Activated T-cell treated with anti-CD3 and anti-CD28 coated beads for 1 hour (primary cell): ENCODE measurements at regions not wholly inside any gene's neighbourhood (a gene's known extent, or its start where the extent isn't known, plus 50 kb on each side); places are given as distances from the start of the nearest gene placed in this dataset.
"Not testable (repeated sequence)": the region's sequence is repeated elsewhere in the genome, so short reads cannot be mapped to it uniquely, and the experiment has no call there.

Source experiments
- DNase-seq: peaks from one replicate; pipeline ENCODE4 v3.0.0-alpha.2; 2020; ENCODE audit warnings: low read depth

DNA sequence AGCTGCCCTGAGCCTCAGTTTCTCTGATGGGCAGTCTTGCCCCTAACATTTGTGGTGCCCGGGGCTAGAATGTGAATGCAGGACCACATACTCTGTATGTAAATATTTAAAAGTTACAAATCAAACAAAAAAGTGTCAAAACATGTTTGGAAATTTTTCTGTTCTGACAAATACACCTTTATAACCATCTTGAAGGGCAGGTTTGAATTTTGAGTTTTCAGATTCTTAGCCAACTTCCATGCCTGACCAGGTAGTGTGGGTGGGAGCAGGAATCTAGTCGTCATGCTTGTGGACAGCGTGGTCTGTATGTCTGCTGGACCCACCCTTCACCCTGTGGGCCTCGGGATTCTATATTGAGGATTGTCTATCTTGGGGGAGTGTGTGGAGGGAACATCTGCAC is 325.1 kb downstream of the SOX4 start:
- DNase-seq = no peak

GRCh38 chr6:21922086-21922485 is 328.5 kb downstream of the SOX4 start:
- no peak for DNase-seq

DNA sequence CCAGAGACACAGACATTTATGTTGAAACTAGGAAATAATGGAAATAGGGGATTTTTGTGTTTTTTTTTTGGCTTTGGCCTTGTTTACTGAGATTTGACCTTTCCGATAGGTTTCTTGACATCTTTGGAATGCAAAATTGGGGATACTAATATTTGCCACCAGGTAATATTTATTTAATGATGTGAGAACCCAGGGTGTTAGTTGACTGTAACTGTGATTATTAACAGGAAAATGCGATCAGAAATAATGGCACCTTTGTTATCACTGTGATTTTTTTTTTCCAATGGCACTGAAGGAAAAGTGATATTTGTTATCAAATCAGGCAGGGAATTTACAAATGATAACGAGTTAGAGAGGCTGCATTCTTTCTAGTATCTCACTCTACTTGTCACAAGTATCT is 330.5 kb downstream of the SOX4 start:
- no peak for DNase-seq

DNA sequence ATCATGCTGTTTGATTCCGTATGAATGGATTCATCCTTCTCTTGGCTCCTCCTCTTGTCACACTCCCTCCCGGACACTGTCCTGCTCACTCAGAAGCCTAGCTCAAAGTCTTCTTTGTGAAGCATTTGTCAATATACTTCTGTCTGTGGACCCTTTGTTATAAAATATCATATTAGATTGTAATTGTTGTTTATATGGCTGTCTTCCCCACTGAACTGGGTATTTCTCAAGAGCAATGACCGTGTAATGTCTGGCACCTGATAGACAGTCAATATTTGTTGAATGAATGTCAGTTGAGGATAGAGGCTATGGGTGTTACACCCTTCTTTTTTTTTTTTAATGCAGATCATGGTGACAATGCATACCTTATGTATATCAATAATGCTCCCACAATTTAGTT is 335.3 kb downstream of the SOX4 start:
- no peak for DNase-seq

DNA sequence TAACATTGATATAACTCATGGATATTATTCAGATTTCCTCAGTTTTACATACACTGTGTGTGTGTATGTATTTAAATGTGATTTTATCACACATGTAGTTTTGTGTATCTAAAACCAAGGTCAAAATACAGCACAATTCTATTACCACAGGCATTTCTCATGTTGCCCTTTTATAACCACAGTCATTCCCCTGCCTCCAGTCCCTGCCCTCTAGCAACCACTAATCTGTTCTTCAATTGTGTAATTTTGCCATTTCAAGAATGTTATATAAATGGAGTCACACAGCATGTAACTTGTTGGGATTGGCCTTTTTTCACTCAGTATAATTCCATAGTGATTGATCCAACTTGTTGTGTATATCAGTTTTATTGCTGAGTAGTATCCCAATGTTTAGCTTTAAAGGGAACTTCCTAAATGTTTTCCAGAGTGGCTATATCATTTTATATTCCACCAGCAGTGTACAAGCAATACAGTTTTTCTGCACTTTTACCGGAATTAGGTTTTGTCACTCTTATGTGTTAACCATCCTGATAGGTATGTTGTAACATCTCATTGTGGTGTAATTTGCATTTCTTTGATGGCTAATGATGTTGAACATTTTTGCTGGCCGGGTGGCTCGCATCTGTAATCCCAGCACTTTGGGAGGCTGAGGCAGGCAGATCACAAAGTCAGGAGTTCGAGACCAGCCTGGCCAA is 338.2 kb downstream of the SOX4 start:
- DNase-seq = no peak

GRCh38 chr6:21933351-21933750 is 339.8 kb downstream of the SOX4 start:
- DNase-seq = no peak

GRCh38 chr6:21935142-21935541 is 341.6 kb downstream of the SOX4 start:
- no peak for DNase-seq

- DNase-seq = no peak
Observed at GRCh38 chr6:21935561-21936028, 342.0 kb downstream of the SOX4 start.

DNA sequence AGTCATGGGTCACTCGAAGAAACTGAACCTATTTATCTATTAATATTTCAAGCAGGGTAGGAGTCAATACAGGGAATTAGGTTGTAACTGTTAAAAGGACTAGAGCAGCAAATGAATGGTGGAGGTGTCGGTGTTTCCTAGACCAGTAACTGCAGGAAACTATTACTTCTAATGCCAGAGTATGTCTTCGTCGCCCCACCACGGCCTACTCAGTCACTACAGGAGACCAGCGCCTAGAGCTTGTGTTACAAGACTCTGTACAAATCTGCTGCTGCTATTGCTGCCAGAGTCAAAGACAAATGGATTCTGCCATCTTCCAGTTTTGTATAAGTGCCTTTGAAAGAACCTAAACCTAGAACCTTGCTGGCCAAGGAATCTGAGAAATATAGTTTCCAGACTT is 343.9 kb downstream of the SOX4 start:
- no peak for DNase-seq

- DNase-seq = not testable (repeated sequence)
Observed at GRCh38 chr6:21939066-21939465, 345.5 kb downstream of the SOX4 start.

DNA sequence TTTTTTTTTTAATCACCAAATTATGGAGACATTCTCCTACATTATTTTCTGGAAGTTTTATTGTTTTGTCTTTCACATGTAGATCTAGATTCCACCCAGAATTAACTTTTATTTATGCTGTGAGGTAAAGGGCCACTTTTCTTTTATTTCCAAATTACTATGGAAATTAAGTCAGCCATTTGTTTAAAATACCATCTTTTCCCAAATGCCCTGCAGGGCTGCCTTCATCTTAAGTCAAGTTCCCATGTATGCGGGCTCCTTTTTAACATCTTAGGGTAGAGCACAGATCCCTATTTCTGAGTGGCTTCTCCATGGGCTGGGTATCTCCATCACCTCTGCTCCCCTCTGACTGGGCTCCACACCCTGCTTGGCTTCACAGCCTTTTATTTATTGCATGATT is 348.4 kb downstream of the SOX4 start:
- DNase-seq = no peak

GRCh38 chr6:21942897-21943296 is 349.3 kb downstream of the SOX4 start:
- DNase-seq = no peak

DNA sequence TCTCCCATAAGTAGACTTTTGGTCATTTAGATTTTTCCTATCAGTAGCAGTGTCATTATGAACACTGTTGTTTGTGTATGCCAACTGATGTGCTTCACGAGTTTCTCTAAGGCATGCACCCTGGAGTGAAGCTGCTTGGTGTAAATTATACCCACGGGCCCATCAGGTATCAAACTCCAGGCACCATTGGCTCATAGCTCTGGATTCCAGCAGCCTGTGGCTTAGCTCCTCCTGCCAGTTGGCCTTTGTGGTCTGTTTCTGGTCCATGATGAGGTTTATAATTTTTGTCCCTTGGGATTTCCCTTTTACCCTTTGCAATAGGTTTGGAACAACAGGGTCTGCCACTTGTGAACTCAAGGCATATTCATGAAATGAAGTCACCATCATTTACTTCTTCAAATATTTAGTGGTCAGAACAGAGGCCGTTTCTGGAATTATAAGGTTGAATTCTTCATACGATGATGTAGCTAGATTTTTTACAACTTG is 350.5 kb downstream of the PRL start:
- DNase-seq = no peak

DNA sequence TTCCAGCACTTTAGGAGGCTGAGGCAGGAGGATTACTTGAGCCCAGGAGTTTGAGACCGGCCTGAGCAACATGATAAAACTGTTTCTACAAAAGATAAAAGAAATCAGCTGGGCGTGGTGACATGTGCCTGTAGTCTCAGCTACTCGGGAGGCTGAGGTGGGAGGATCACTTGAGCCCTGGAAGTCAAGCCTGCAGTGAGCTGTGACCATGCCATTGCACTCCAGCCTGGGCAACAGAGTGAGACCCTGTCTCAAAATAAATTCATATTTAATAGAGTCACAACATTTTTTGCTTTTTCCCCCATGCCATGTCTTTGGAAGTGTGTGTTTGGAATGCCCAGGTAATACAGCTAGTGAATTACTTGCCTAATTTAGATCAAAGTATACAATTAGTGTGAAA is 349.6 kb downstream of the PRL start:
- DNase-seq = not testable (repeated sequence)

DNA sequence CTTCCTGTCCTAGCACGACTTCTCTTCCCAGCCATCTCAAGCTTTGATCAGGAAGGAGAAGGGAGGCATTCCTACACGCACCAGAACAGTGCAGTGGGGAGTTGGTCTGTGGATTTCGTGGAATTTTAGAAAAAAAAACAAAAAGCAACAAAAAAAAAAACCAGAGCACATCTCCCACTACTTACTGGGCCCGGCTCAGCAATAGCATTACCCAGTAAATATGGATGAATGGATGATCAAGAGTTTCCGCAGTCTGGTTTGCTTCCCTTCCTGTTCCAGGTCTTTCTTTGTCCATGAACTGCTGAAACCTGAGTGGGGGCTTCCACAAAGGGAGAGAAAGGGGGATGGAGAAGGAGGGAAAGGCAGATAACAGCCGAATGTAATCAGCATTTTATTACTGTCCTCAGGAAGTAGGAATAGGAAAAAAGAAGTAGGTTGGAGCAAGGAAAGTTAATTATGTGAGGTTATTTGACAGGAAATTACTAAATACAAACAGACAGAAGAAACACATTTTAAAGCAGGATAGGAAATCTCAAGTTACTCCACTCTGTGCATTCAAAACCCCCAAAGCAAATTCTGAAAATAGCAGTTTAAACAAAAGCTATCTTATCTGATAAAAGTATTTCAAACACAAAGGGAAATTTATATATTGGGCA is 349.0 kb downstream of the PRL start:
- no peak for DNase-seq

DNA sequence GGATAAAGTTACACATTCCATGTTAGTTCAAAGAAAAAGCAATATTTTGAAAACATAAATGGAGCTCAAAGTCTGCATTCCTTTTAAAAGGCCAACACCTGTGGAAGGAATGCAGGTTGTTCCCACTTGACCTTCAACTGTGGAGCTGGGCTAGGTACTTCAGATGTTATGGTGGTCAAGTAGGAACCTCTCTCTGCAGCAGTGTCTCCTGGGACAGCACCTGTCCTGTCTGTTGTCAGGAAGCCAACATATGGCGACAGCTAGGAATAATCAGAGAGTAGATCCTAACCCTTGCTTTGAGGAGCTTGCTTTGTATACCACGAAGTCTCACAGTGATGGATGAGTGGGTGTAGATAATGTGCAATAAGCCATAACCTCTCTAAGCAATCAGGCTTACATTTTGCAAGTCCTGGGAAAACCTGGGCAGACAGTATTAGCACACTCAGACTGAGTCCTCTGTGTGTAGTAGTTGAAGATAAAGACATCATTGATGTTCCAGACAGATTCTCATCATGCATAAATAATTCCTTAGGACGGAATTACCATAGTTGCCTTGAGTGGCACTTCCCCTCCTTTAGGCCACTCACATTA is 347.5 kb downstream of the PRL start:
- DNase-seq = no peak

DNA sequence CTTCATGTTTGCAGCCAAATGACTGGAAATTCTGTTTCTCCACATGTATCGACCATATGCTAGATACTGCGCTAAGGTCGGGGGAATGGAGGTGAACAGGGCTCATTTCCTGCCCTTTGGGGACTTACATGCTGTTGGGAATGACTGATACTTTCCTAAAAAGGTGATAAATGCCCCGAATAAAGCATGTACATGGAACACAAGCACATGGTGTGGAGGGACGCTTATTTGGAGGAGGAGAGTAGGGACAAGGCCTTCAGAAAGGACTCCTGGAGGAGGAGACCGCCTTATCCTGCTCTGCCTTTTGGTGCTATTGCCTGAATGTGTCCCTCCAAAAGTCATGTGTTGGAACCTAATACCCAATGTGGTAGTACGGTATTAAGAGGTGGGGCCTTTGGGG is 344.5 kb downstream of the PRL start:
- DNase-seq = no peak

DNA sequence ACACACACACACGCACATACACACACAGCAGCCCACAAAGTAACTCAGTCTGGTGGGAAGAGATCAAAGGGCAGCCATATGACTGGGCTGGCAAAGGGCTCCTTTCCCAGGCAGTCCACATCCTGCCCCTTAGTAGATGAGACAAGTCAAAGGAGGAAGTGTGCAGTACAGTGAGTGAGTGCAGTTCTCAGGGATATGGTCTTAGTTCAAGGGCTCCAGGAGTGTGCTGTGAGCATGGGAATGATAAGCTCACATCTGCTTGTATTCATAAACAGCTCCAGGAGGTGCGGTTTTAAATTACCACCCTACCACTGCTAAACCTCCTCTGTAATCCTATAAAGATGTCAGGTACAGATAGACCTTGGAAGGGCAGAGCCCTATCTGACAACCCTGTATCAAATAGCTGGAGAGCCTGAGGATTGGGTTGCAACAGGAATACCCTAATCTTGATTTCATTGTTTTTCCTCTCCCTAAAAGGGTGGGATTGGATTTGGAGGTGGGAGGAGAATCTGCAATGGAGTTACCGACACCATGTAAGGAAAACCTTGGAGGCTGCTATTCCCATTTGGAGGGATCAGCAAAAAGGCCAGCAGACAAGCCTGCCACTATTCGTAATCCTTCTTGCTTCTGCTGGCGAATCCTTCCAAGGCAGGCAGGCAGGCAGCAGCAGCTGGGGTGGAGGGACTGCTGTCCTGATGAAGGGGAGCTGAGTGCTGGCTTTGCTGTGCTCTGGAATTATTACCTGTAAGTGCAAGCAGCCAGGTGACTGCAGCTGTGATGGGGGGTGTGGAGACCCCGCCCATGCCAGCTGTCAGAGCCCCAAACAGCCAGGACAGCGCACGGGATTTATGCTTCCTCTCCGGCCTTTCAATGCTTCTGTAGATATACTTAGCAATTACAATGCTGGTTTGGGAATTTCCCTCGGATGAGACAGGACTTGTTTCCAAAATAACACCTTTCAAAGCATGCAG is 342.7 kb downstream of the PRL start:
- no peak for DNase-seq

- DNase-seq = no peak
Observed at GRCh38 chr6:21955053-21955595, 341.7 kb downstream of the PRL start.

DNA sequence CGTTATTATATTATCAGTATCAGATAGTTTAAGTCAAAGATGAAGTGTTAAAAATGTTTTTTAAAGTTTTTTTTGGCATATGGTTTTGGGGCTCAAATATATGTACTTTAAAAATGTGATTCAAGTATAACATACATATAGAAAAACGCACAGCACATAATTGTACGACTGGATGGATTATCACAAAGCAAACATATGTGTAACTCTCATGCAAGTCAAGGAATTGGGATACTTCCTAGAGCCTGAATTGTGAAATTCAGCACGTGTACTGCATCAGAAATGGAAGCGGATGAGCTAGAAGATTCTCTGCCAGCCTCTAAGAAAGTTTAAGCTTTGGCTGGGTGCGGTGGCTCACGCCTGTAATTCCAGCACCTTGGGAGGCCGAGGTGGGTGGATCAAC is 340.9 kb downstream of the PRL start:
- no peak for DNase-seq

GRCh38 chr6:21958428-21958827 is 338.4 kb downstream of the PRL start:
- DNase-seq = no peak

DNA sequence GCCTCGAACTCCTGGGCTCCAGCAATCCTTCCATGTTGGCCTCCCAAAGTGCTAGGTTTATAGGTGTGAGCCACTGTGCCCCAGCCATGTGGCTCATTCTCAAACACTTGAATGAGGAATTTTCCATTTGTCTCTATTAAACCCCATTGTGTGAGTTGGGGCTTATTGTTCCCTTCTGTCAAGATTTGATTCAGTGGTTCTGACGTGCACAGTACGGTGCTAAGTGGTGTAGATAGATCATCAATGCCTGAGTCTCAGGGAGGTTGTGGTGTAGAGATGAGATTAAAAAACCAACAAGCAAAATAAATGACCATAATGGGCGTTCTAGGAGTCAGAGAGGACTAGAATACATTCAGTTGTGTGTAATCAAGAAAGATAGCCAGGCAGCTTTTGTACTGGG is 335.6 kb downstream of the PRL start:
- no peak for DNase-seq
